C1 segment of cervical spinal cord (tissue), 14 donors: ENCODE measurements at regions not wholly inside any gene's neighbourhood (a gene's known extent, or its start where the extent isn't known, plus 50 kb on each side); places are given as distances from the start of the nearest gene placed in this dataset.
A peak's percentile ranks its signal among the peaks of the same experiment; 100 is the strongest.
"Not testable (repeated sequence)": the region's sequence is repeated elsewhere in the genome, so short reads cannot be mapped to it uniquely, and the experiment has no call there.

Experiments
- DNase-seq, 14 donors: peaks; one replicate each; lab custom pipeline; 2025; lab: John Stamatoyannopoulos, UW

GRCh38 chr9:711761-712553 is 129.5 kb upstream of the DMRT1 start:
- DNase-seq: no peak

GRCh38 chr9:712643-713042 is 128.9 kb upstream of the DMRT1 start:
- no peak for DNase-seq

- DNase-seq: no peak
Observed at GRCh38 chr9:713091-713490, 128.4 kb upstream of the DMRT1 start.

GRCh38 chr9:714675-715074 is 126.8 kb upstream of the DMRT1 start:
- DNase-seq: peak in 1 of 14 donors; percentile 59

GRCh38 chr9:715300-715699 is 126.2 kb upstream of the DMRT1 start:
- peak in 3 of 14 donors; percentile 21 to 78 (median 25) for DNase-seq

GRCh38 chr9:715743-716400 is 125.6 kb upstream of the DMRT1 start:
- DNase-seq: peak in 1 of 14 donors; percentile 69

GRCh38 chr9:717722-718121 is 123.8 kb upstream of the DMRT1 start:
- no peak for DNase-seq

- no peak for DNase-seq
Observed at GRCh38 chr9:720239-720881, 121.1 kb upstream of the DMRT1 start.

- no peak for DNase-seq
Observed at GRCh38 chr9:722388-722980, 119.0 kb upstream of the DMRT1 start.

GRCh38 chr9:724461-724860 is 117.0 kb upstream of the DMRT1 start:
- not testable (repeated sequence) for DNase-seq

GRCh38 chr9:726005-726404 is 115.5 kb upstream of the DMRT1 start:
- DNase-seq: peak in 2 of 14 donors; percentile 19 to 25

- no peak for DNase-seq
Observed at GRCh38 chr9:727767-728166, 113.7 kb upstream of the DMRT1 start.

- no peak for DNase-seq
Observed at GRCh38 chr9:728535-728934, 113.0 kb upstream of the DMRT1 start.

GRCh38 chr9:731474-731873 is 110.0 kb upstream of the DMRT1 start:
- DNase-seq: no peak

GRCh38 chr9:734831-735511 is 106.5 kb upstream of the DMRT1 start:
- peak in 7 of 14 donors; percentile 21 to 58 (median 31) for DNase-seq

- DNase-seq: no peak
Observed at GRCh38 chr9:737400-738120, 103.9 kb upstream of the DMRT1 start.

GRCh38 chr9:738209-738915 is 103.1 kb upstream of the DMRT1 start:
- DNase-seq: peak in 2 of 14 donors; percentile 16 to 71

- no peak for DNase-seq
Observed at GRCh38 chr9:739362-739761, 102.1 kb upstream of the DMRT1 start.

GRCh38 chr9:740221-740620 is 101.3 kb upstream of the DMRT1 start:
- DNase-seq: no peak

- no peak for DNase-seq
Observed at GRCh38 chr9:742104-742503, 99.4 kb upstream of the DMRT1 start.
